NOMO-1 treated with DMSO at 0.1 percent for 48 hours (cell line): ENCODE measurements at regions not wholly inside any gene's neighbourhood (a gene's known extent, or its start where the extent isn't known, plus 50 kb on each side); places are given as distances from the start of the nearest gene placed in this dataset.
A peak's percentile ranks its signal among the peaks of the same experiment; 100 is the strongest.
"Not testable (repeated sequence)": the region's sequence is repeated elsewhere in the genome, so short reads cannot be mapped to it uniquely, and the experiment has no call there.

Experiments
- DNase-seq: peaks from one replicate; lab custom pipeline; 2025; ENCODE audit not compliant: unreplicated experiment; lab: John Stamatoyannopoulos, UW

DNA sequence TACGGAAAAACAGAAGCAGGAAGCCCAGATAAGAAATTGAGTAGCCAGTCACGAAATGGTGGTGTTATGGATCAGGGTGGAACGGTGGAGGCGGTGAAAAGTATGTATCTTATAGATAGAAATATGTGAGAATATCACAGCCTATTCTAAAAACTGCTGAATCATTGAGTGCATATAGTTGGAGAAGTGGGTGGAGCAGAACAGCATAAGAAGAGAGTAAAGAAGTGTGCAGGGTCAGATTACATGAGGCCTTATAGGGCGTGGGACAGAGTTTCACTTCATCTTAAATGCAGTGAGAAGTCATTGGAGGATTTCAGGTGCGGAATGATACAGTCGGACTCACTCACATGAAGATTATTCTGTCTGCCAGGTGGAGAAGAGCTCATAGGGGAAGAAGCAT, 293.1 kb downstream of the TRIML1 start:
- peak; percentile 19 for DNase-seq

DNA sequence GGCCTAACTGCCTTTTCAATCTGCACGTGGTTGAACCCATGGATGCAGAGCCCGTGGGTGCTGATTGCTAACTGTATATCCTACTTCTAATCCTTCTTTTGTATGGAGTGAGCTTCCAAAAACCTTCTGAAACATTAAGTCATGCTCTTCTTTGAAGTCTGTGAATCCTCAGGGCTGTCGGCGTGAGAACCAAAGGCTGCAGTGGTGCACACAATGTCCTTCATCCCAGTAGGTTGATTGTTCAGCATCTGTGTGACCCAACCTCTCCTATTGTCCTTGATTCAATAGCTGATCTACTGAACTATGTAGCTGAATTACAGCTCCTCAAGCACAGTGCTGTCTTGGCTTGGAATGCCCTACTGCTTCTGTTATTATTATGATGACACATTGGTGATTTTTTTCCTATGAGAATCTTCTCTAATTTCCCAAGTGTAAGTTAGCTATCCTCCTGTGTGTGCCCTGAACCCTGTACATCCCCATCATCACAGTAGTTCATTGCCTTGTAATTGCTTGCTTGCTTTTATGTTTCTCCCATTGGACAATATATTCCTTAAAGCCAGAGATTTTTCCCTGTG, 294.6 kb downstream of the TRIML1 start:
- no peak for DNase-seq

DNA sequence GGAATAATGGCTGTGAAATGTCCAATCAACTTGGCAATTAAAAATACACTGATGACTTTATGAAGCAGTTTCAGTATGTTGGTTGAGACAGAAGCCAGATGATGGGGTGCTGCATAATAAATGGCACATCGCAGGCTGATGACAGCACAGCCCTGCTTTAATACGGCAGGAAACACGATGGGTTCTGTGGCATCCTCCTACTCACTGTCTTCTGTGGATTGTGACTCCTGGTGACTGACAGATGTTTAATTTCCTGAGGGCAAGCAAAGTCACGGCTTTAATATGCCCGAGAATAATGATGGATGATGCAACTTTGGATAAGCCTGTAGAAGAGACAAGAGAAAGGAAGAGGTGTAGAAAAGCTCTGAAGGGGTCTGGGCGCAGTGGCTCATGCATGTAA, 295.4 kb downstream of the TRIML1 start:
- no peak for DNase-seq

DNA sequence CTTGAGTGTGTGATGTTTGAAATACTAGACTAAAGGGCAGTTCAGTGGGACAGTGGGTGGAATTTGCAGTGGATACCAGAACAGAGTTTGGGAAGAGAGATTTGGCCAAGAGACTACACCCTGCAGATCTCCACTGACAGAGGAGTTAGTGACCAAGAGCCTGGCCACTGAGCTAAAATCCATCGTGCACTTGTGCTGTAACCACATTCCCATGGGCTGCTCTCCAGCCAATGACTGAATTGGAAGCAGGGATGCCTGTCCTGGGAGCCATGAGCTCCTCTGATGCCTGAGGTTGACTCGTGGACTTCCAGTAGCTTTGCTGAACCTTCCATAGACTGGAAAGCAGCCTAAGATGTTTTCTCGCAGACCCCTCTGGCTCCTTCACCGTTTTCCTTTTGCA, 296.1 kb downstream of the TRIML1 start:
- no peak for DNase-seq

DNA sequence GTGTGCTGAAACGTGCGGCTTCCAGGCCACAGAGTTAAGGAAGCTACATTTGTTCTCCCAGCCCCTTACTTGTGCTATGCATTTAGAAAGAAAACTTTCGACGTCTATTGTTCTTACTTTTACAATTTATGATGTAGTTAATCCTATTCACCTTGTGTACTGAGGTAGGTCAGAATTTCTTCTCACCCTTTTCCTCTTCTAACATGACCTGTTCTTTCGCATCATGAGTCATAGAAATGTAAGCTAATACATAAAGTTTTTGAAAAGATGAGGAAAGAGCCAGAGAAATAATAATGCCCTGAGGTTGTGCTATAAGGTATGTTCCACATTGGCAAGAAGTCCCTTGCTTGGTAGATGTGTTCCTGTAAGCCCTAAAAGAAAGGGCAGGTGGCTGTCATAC, 298.3 kb downstream of the TRIML1 start:
- DNase-seq: no peak

DNA sequence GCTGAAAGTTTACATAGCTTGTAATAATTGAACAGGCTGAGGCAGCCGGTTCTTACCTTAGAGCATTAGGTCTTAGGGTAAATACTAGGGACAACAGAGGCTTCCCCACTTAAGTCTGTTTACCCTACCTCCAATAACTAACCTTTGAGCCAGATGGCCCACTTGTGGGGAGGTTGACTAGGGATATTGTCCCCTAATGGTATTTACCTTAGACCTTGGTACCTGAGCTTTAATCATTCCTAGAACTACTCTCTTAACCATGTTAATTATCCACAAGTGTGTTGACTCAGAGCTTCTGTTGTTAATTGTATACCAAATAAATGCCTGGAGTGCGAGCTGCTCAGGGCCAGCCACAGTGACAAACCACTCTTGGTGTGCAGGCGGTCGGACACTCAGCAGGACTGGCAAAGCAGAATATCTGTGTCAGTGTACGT, 299.2 kb downstream of the TRIML1 start:
- not testable (repeated sequence) for DNase-seq

DNA sequence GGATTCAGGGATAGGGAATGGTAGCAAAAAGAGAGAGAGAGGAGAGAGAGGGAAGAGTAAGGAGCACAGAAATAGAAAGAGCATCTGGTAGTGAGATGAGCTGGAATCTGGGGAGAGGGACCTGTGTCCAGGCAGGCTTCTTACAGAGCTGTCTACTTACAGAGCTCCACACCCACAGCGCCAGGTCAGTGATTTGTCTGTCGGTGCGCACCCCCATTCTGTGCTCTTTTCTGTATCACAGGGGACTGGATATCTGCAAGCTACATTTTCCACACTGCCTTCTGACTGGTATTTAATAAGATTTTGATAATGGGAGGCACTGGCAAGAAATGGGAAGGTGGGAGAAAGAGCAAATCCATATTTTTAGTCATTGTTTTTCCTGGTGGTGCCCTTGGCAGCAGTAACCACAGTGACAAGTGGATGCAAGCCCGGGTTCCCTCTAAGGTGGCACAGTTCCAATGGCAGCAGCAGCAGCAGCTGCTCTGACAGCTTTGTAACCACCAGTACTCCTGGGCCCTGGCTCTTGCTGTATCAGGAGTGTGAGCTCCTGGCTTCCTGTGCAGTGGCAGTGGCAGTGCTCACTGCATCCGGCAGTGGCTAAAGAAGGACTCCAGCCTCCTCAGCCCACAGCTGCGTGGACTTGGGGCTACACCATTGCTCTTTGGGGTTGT, 300.5 kb downstream of the TRIML1 start:
- DNase-seq: no peak

DNA sequence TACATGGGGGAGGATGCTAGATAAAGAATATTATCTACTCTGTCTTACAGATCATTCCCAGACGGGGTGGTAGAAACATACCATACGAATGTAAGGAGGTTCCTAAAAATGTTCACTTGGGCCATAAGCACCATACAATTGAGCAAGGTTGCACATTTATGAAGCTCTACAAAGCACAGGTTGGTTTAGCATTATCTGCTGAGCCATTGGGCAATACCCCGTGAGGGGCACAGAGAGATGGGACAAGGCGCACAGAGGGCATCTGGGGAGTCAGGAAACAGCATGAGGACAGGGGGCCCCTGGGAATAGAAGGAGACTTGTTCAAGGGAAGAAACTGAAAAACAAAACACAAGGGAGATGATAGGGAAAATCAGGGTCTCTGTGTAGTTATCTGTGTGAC, 305.3 kb downstream of the TRIML1 start:
- no peak for DNase-seq

DNA sequence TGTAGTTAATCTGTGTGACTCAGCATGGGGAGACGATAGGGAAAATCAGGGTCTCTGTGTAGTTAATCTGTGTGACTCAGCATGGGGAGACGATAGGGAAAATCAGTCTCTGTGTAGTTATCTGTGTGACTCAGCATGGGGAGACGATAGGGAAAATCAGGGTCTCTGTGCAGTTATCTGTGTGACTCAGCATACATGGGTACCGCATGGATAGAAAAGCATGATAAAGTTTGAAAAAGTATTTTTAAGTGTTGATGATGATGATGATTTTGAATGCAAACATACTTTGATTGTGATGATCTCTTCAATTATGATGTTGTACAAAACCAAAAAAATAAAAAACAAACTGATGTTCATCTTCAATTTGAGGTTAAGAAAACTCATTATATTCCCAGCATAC, 309.8 kb downstream of the TRIML1 start:
- not testable (repeated sequence) for DNase-seq

DNA sequence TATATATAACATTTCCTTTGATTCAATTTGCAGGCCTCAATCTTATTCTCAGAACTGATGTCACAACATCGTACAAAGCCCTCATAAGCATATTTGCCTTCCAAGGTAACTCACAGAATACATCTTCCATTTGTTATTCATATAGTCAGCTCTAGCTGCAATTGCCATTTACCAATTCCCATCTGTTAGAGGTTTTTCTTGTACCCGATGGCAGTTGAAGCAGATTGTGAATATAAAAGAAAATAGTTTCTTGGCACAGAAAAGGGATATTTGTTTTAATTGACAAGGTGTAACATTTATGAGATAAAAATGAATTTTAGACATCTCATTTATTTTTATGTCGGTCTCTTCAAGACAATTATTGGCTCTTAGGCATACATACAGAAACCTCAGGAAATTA, 311.3 kb downstream of the TRIML1 start:
- DNase-seq: no peak

DNA sequence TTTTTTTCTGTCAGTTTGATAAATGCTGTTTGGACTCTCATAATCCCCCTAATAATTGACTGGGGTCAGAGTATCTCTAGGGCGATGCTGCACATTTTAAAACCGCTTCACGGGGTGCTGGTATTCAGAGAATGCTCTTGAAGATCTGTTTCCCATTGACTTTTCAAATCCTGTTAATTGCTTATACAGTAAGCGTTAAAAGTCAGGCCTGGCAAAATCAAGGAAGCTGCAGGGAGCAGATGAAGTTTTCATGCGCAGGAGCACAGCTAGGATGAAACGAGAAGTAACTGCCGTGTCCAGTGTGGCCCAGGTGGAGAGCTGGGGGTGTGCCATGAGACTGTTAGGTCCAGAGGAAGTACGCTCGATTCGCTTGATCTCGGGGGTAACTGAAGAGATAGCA, 312.9 kb downstream of the TRIML1 start:
- DNase-seq: no peak

- DNase-seq: no peak
Measured at GRCh38 chr4:188454575-188454974, 315.3 kb downstream of the TRIML1 start.

- no peak for DNase-seq
Measured at GRCh38 chr4:188455062-188455752, 316.0 kb downstream of the TRIML1 start.

- no peak for DNase-seq
Measured at GRCh38 chr4:188459381-188459780, 320.1 kb downstream of the TRIML1 start.

DNA sequence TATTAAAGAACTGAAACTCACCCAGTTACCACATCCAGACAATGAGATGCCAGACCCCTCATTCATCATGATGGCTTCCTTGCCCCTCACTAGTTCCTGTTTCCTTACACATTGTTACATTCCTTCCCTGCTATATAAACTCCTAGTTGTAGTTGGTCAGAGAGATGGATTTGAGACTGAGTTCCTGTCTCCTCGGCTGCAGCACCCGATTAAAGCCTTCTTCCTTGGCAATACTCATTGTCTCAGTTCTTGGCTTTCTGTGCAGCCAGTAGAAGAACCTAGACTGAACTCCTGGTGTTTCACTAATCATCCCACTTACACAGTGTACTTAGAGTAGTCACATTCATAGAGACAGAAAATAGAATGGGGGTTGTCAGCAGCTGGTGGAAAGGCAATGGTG, 324.7 kb downstream of the TRIML1 start:
- no peak for DNase-seq

- DNase-seq: no peak
Measured at GRCh38 chr4:188466001-188466400, 326.8 kb downstream of the TRIML1 start.

DNA sequence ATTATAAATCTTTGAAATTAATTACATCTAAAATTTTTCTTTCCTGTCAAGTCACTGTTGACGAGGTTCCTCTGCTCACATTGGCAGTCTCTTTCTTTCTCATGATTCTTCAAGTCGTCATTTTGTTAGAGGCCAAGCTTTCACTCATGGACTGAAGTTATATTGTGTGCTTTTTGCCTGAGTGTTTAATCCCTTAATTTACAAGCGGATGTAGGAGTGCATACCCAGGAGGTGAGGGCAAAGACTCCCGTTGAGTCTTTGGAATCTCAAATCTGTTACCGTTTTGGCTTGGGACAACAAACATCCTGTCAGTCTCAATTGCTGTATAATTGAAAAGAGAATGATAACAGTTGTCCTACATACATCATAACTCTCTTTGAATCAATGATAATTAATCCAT, 345.0 kb downstream of the TRIML1 start:
- DNase-seq: no peak

DNA sequence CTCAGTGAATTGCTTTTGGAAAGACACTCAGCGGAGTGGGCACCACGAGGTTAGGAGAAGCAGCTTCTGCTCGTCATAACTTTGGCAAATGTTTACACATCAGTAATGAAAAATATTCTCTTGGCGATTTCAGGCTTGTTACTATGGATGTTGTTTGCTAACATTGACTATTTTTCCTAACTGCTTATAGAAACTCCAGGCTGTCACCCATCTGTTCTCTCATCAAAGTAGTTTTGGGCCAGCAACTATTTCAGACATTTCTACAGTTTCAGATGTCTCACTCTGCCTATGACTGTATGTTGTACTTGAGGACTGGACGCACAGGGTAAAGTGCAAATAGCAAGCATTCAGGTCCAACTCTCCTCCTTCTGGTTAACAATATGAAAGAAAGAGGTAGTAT, 346.7 kb downstream of the TRIML1 start:
- no peak for DNase-seq

DNA sequence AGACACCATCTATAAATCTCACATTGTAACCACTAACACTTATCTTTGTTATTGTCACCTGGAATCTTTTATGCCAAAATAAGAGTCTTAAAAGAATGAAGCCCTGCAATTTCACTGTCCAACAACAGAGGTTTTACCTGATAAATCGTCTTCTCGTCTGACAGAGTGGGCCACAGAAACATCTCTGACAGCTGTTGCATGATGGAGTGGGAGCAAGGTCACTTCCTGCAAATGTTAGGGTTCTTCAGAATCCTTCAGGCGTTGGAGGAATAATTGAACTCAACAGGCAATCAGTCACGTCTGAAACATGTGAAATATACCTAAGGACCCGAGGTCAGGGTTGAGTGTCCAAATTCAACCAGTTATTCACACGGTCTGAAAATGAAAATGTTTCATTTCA, 353.6 kb downstream of the TRIML1 start:
- no peak for DNase-seq

GRCh38 chr4:188495169-188495568, 355.9 kb downstream of the TRIML1 start:
- DNase-seq: no peak

GRCh38 chr4:188511431-188511830, 372.2 kb downstream of the TRIML1 start:
- DNase-seq: no peak

GRCh38 chr4:188532751-188533150, 393.5 kb downstream of the TRIML1 start:
- DNase-seq: no peak

GRCh38 chr4:188534297-188534696, 395.1 kb downstream of the TRIML1 start:
- DNase-seq: no peak
